Left lung (tissue), 4 donors: ENCODE measurements at regions not wholly inside any gene's neighbourhood (a gene's known extent, or its start where the extent isn't known, plus 50 kb on each side); places are given as distances from the start of the nearest gene placed in this dataset.

Experiments used
- ATAC-seq: fragments of 200-7000 bp; cut with Tn5 transposase; one replicate; pipeline ENCODE4 v1.9.1; 2020; ENCODE audit warnings: moderate library complexity
- DNase-seq, 4 donors: peaks; one replicate each; pipeline ENCODE4 v3.0.0-alpha.2; 2013 to 2020
- H3K27ac ChIP-seq, 2 donors: fragments of 200-600 bp; sonication (generic) in 1 of 2; one replicate each; pipeline versions ENCODE4 v1.5.0 to v1.8.0; 2020 to 2021
- H3K27me3 ChIP-seq, 2 donors: fragments of 200-600 bp; sonication (generic) in 1 of 2; one replicate each; pipeline versions ENCODE4 v1.5.0 to v1.8.0; 2020 to 2021
- H3K36me3 ChIP-seq, 2 donors: fragments of 200-600 bp; sonication (generic) in 1 of 2; one replicate each; pipeline versions ENCODE4 v1.5.0 to v1.8.0; 2020 to 2021
- H3K4me1 ChIP-seq, 2 donors: fragments of 200-600 bp; one replicate each; pipeline ENCODE4 v1.8.0; 2021
- H3K4me3 ChIP-seq, 2 donors: fragments of 200-600 bp; sonication (generic) in 1 of 2; one replicate each; pipeline versions ENCODE4 v1.5.0 to v1.8.0; 2020 to 2021; ENCODE audit warnings: mild to moderate bottlenecking in 1 of 2
- H3K9me3 ChIP-seq, 2 donors: fragments of 200-600 bp; sonication (generic) in 1 of 2; one replicate each; pipeline versions ENCODE4 v1.5.0 to v1.8.0; 2020 to 2021
- CTCF ChIP-seq, 2 donors: fragments of 200-600 bp; sonication (generic) in 1 of 2; IDR thresholded peaks; one replicate each; pipeline versions ENCODE4 v1.5.0 to v1.8.0; 2021; ENCODE audit warnings: antibody characterized with exemption in 2 of 2
- intact Hi-C, 2 donors: fragments of 100-400 bp; cut with DNase I; formaldehyde crosslinking; loops; one replicate each; pipeline versions ENCODE4 v1.11.2 to v1.14.2; 2022
- donor health status: DM: no; HTN: yes; CAD: no.
- donor health status: DM: no; HTN: no; CAD: no.

- ATAC-seq (no peak), DNase-seq (no peak)
- intact Hi-C loops = no loop called here
- no peak for TF ChIP-seq CTCF (IDR thresholded peaks at IDR 0.05)
- Histone ChIP-seq H3K4me3 (no peak overlapping the region), H3K36me3 (no peaks in the 10 kb centered on the region), H3K9me3 (peaks cover 0 to 9% of the 10 kb centered on the region in 2 donors), H3K27ac (no peak overlapping the region), H3K4me1 (no peaks in the 10 kb centered on the region), H3K27me3 (peaks cover 0 to 36% of the 10 kb centered on the region in 2 donors)
These were observed 199.6 kb upstream of the MKI67 start for GRCh38 chr10:128325788-128326187.

- no peak for TF ChIP-seq CTCF (IDR thresholded peaks at IDR 0.05)
- Histone ChIP-seq H3K27me3 (peaks cover 0 to 36% of the 10 kb centered on the region in 2 donors), H3K27ac (no peak overlapping the region), H3K4me1 (no peaks in the 10 kb centered on the region), H3K9me3 (peaks cover 0 to 9% of the 10 kb centered on the region in 2 donors), H3K36me3 (no peaks in the 10 kb centered on the region), H3K4me3 (no peak overlapping the region)
- ATAC-seq = no peak
- DNase-seq = no peak
- intact Hi-C loops = no loop called here
These were observed 200.0 kb upstream of the MKI67 start for GRCh38 chr10:128326251-128326650.

- Histone ChIP-seq H3K4me1 (no peaks in the 10 kb centered on the region), H3K27ac (no peak overlapping the region), H3K36me3 (no peaks in the 10 kb centered on the region), H3K27me3 (peaks cover 0 to 36% of the 10 kb centered on the region in 2 donors), H3K9me3 (peaks cover 0 to 9% of the 10 kb centered on the region in 2 donors), H3K4me3 (no peak overlapping the region)
- ATAC-seq = no peak
- no peak for TF ChIP-seq CTCF (IDR thresholded peaks at IDR 0.05)
- intact Hi-C loops = no loop called here
- DNase-seq = no peak
These were observed 200.6 kb upstream of the MKI67 start for GRCh38 chr10:128326851-128327250.

GRCh38 chr10:128336401-128336800 lies 210.2 kb upstream of the MKI67 start:
- DNase-seq (no peak), ATAC-seq (no peak)
- no peaks in the 10 kb centered on the region for H3K4me1 ChIP-seq
- TF ChIP-seq CTCF (IDR thresholded peaks at IDR 0.05) = no peak
- H3K4me3 ChIP-seq = no peak overlapping the region
- intact Hi-C loops = no loop called here
- no peaks in the 10 kb centered on the region for H3K9me3 ChIP-seq
- H3K27me3 ChIP-seq = peaks cover 0 to 10% of the 10 kb centered on the region in 2 donors
- H3K36me3 ChIP-seq = no peaks in the 10 kb centered on the region
- H3K27ac ChIP-seq = no peak overlapping the region

GRCh38 chr10:128337860-128338378 lies 211.7 kb upstream of the MKI67 start:
- H3K4me3 ChIP-seq = no peak overlapping the region
- H3K9me3 ChIP-seq = no peaks in the 10 kb centered on the region
- H3K27ac ChIP-seq = no peak overlapping the region
- DNase-seq = peak in 1 of 4 donors; percentile 28
- H3K36me3 ChIP-seq = no peaks in the 10 kb centered on the region
- no peaks in the 10 kb centered on the region for H3K4me1 ChIP-seq
- H3K27me3 ChIP-seq = peaks cover 0 to 10% of the 10 kb centered on the region in 2 donors
- no peak for ATAC-seq
- TF ChIP-seq CTCF (IDR thresholded peaks at IDR 0.05) = no peak
- intact Hi-C loops = no loop called here
